GM12891 (cell line): ENCODE measurements at regions not wholly inside any gene's neighbourhood (a gene's known extent, or its start where the extent isn't known, plus 50 kb on each side); places are given as distances from the start of the nearest gene placed in this dataset.
A peak's percentile ranks its signal among the peaks of the same experiment; 100 is the strongest.

Experiments used
- DNase-seq: peaks from one replicate; pipeline ENCODE4 v3.0.0; 2011; ENCODE audit warnings: low spot score; ENCODE audit not compliant: insufficient read length
- FAIRE-seq: peaks from 2 replicates; lab custom pipeline; 2011; peaks lifted over from hg19 to GRCh38; lab: Jason Lieb, UNC
- PAX5 ChIP-seq: IDR thresholded peaks from 2 replicates; pipeline ENCODE4 v1.6.1; 2011; ENCODE audit warnings: low read length, moderate library complexity, mild to moderate bottlenecking; ENCODE audit not compliant: insufficient read depth, severe bottlenecking
- POLR2A ChIP-seq: IDR thresholded peaks from 2 replicates; pipeline ENCODE4 v1.6.1; 2011; ENCODE audit warnings: low read depth, low read length, control low read depth
- POLR2AphosphoS5 ChIP-seq: IDR thresholded peaks from 2 replicates; pipeline ENCODE4 v1.6.1; 2011; ENCODE audit warnings: low read depth, low read length, control low read depth
- POU2F2 ChIP-seq: IDR thresholded peaks from 2 replicates; pipeline ENCODE4 v1.6.1; 2011; ENCODE audit warnings: low read depth, mild to moderate bottlenecking, control low read depth, low read length, moderate library complexity
- SPI1 ChIP-seq: IDR thresholded peaks from 2 replicates; pipeline ENCODE4 v1.6.1; 2011; ENCODE audit warnings: low read depth, low read length, control low read depth
- TAF1 ChIP-seq: IDR thresholded peaks from 2 replicates; pipeline ENCODE4 v1.6.1; 2011; ENCODE audit warnings: low read depth, low read length, control low read depth

- no peak for TF ChIP-seq POLR2A
- no peak for TF ChIP-seq TAF1
- TF ChIP-seq POLR2AphosphoS5, result no peak
- no peak for TF ChIP-seq PAX5
- TF ChIP-seq SPI1, result no peak
- TF ChIP-seq POU2F2, result no peak
- no peak for FAIRE-seq
- DNase-seq, result no peak
Measured at GRCh38 chr2:81550277-81550676, 1245.7 kb upstream of the LRRTM1 start.

- DNase-seq, result no peak
- TF ChIP-seq POU2F2 (no peak), PAX5 (no peak), SPI1 (no peak), POLR2AphosphoS5 (no peak), POLR2A (no peak), TAF1 (no peak)
- no peak for FAIRE-seq
Measured at GRCh38 chr2:81549646-81550045, 1245.1 kb upstream of the LRRTM1 start.

- no peak for TF ChIP-seq TAF1
- TF ChIP-seq PAX5, result no peak
- TF ChIP-seq SPI1, result no peak
- TF ChIP-seq POLR2A, result no peak
- no peak for TF ChIP-seq POLR2AphosphoS5
- TF ChIP-seq POU2F2, result no peak
- DNase-seq, result no peak
- no peak for FAIRE-seq
Measured at GRCh38 chr2:81545626-81546025, 1241.1 kb upstream of the LRRTM1 start.

GRCh38 chr2:81542119-81542518 lies 1237.6 kb upstream of the LRRTM1 start:
- FAIRE-seq, result no peak

GRCh38 chr2:81529944-81530343 lies 1225.4 kb upstream of the LRRTM1 start:
- no peak for FAIRE-seq
- DNase-seq, result no peak
- TF ChIP-seq PAX5, result no peak
- no peak for TF ChIP-seq TAF1
- no peak for TF ChIP-seq SPI1
- TF ChIP-seq POLR2A, result no peak
- no peak for TF ChIP-seq POU2F2

More at GRCh38 chr2:81542119-81542518, 1237.6 kb upstream of the LRRTM1 start:
- no peak for DNase-seq
- no peak for TF ChIP-seq PAX5
- no peak for TF ChIP-seq POLR2AphosphoS5
- TF ChIP-seq TAF1, result no peak
- TF ChIP-seq SPI1, result no peak
- TF ChIP-seq POU2F2, result no peak
- TF ChIP-seq POLR2A, result no peak

- DNase-seq, result no peak
- no peak for FAIRE-seq
- no peak for TF ChIP-seq POLR2A
- TF ChIP-seq SPI1, result peak; percentile 43; the same call in 1 of the 2 replicates
Measured at GRCh38 chr2:81528852-81529480, 1224.4 kb upstream of the LRRTM1 start.

GRCh38 chr2:81523344-81523743 lies 1218.8 kb upstream of the LRRTM1 start:
- TF ChIP-seq TAF1, result no peak
- FAIRE-seq (no peak), DNase-seq (no peak)

GRCh38 chr2:81513328-81513727 lies 1208.8 kb upstream of the LRRTM1 start:
- FAIRE-seq (no peak), DNase-seq (no peak)
- TF ChIP-seq PAX5, result no peak
- no peak for TF ChIP-seq TAF1

GRCh38 chr2:81505586-81505985 lies 1201.0 kb upstream of the LRRTM1 start:
- DNase-seq (no peak), FAIRE-seq (no peak)

GRCh38 chr2:81495556-81495955 lies 1191.0 kb upstream of the LRRTM1 start:
- FAIRE-seq, result no peak
- TF ChIP-seq POU2F2, result no peak
- TF ChIP-seq POLR2AphosphoS5, result no peak
- TF ChIP-seq PAX5, result no peak
- TF ChIP-seq SPI1, result no peak
- no peak for TF ChIP-seq TAF1
- no peak for TF ChIP-seq POLR2A
- no peak for DNase-seq

More at GRCh38 chr2:81505586-81505985, 1201.0 kb upstream of the LRRTM1 start:
- TF ChIP-seq POU2F2, result no peak
- no peak for TF ChIP-seq TAF1
- TF ChIP-seq POLR2AphosphoS5, result no peak
- no peak for TF ChIP-seq PAX5
- no peak for TF ChIP-seq SPI1
- no peak for TF ChIP-seq POLR2A
